ENCODE measurements at regions not wholly inside any gene's neighbourhood (a gene's known extent, or its start where the extent isn't known, plus 50 kb on each side); places are given as distances from the start of the nearest gene placed in this dataset.

DNA sequence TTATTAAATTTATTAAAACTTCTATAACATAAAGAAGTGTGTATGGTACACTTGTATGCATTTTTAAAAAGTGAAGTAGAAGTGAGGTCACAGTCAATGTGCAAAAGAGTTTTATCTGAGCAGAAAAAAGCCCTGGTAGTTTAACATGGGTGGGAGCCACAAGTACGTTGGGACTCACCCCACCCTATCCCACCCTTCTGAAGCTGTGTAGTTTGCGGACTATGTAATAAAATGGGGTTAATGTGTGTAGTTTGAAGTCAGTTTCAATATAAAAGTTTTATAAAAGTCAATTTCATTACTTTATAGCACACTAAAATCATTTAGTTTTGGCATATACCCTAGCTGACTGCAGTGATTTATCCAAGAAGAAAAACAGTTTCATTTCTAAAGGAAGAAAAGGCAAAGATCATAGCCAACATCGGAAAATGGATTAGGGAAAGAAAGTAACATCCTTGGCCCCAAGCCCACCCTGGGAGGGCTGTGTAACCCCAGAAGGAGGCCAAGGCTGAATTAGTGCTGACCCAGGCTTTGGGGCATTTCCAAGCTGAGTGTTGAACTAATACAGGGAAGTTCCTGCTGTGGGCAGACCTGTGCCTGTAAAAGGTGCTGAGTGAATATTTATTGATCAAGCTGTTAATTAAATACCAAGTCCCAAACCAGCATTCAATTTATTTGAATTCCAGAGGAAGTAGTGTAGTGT lies 398.6 kb upstream of the ADAMTSL1 start:
- DNase-seq, result no peak

DNA sequence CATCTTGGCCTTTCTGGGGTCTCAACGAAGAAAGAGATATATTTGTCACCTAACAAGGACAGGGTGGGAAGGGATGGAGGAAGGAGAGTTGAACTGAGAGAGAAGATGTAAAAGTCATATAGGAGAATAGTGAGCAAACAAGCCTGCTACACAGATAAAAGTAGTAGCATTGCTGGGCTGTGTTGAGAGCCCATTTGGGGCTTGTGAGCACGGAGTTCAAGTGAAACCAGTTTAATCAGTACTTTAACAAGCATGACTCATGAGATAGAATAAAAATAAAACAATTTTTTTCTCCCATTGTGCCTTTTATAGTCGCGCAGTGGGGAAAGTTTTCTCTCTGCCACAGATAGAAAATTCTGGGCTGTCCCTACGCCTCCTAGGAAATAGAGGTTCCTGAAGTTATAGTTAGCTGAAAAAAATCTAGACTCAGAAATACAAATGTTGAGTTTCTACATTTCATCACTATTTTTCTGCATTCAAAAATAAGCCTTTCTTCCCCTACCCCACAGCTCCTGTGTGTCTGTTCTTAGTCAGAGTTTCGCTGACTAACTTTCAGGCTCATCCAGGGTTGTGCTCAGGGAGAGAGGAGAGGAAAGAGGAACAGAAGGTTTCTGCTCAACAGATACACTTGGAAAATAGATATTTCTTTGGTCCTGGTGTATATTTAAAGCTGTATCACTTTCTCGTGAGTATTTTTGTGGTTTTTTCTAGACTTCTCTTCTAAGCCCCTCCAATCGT lies 395.8 kb upstream of the ADAMTSL1 start:
- no peak for DNase-seq

DNA sequence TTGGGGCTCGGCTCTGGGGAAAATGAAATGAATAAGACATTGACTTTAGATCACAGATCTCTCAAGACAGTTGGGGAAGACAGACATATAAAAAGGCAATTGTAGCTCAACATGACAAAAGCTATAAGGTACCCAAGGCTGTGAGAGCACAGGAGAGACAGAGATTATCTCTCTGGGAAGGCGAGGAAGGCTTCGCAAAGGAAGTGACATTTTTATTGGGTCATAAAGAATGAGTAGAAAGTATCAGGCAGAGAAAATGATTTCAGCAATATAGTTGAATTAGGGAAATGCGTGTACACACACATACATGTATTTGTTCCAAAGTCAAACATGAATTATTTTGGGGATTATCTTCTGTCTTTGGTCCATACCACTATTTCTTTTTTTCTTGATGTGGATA lies 381.8 kb upstream of the ADAMTSL1 start:
- no peak for DNase-seq

DNA sequence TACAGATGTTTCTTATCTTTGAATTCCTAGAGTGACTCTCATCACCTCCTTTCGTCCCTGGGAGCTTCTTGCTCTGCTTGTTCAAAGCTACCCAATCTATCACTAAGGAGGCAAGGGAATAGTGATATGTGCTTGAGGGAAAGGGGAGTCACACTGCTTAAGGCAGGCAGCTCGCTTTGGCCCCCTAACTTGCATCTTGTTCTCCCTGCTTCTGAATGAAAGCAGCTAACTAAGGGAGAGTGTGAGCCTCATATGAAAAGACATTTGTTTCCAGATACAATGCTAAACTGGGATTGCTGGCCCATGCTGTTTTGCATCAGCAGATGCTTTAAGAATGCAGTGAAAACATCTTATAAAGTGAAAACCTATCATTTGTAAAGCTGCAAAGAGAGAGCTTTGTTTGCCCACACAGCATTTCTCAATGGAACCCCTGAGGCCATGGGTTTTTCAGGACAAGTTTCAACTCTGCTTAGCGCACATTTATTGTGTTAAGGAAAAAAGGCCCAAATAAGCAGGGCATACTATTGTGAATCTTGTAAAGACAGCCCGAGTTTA lies 367.9 kb upstream of the ADAMTSL1 start:
- DNase-seq, result no peak

DNA sequence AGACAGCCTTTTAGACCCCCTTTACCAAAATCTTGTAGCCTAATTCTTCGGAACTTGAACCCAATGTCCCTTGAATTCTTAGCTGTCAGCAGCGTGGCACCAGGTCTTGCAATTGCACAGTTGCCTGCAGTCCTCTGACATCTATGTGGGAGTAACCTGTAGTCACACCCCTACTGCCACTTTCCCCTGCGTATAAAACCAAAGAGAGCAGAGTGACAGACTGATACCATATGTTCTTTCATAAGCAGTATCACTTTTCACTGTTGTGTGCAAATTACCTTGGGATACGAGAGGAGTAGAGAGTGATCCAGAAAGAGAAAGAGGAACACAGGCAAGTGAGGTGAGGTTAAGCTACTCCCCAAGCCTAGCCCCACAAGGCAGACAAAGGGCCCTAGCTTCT lies 364.3 kb upstream of the ADAMTSL1 start:
- DNase-seq, result no peak

DNA sequence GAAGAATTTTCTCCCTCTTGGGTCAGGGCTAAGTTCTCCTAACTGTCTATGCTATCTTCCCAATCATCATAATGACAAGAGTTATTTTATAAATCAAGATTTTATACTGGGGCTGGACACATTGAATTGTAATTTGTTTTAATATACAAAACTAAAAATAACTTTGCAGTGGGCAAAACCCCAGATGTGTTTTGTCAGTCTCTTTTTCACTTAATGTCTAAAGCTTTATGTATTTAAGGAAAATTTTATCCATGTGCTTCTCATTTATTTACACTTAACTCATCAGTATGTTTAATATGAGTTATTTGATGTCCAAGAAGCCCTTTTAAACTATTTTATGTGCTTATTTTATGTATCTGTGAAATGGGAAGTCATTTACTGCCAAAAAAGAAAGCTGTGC lies 362.8 kb upstream of the ADAMTSL1 start:
- DNase-seq, result peak; percentile 17

DNA sequence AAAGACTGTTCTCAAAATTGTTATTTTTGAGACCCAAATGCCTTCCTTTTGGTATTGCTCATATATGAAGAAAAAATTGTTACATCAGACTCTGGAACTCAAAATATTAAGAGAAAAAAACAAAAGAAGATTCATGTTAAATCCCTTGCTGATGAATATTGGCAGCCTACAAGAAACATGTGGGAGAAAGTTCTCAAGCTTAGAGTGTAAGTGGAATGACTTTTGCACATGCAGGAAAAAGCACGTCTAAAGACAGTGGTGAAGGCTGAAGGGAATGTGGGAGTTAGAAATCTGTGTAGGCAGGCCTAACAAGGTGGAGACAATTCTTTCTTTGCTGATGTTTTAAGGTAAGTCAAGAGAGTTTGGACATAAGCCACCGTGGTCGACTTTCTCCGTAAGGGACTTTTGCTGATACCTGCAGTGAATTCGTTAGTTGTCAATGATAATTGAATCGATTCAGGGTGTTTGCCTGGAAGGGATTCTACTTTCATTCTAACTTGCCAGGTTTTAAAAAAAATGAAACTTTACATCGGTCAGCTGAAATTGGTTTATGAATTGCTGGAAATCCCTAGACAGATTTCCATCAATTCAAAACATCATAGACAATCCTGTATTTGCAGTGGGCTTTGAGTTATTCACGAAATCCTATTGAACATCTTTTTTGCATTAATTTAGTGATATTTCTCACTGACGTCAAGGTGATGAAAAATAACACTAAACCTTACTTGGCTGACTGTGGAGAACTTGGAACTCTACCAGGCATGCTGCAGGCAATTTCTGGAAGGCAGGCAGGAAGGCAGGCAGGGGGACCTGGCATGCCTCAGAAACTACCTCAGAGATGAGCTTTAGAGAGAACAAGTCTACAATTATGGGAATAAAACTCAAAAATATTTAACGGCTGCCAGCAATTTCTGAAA lies 359.1 kb upstream of the ADAMTSL1 start:
- DNase-seq, result peak; percentile 87

DNA sequence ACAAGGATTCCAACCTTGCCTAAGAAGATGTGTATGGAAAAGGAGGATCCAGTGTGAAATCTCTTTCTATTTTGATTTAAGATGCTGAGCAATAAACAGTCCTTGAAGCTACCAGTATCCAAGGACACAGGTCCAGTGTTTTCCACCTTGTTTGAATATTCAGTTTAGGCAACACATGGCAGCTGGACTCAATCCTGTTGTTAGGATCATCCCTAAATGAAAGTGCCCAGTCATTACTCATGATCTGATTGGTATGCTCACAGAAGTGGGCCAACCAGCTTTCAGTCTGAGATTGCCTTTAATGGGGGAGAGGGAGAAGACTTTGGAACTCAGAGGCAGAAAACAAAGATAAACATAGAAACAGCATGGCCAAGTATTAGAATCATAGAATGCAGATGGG lies 355.7 kb upstream of the ADAMTSL1 start:
- no peak for DNase-seq

DNA sequence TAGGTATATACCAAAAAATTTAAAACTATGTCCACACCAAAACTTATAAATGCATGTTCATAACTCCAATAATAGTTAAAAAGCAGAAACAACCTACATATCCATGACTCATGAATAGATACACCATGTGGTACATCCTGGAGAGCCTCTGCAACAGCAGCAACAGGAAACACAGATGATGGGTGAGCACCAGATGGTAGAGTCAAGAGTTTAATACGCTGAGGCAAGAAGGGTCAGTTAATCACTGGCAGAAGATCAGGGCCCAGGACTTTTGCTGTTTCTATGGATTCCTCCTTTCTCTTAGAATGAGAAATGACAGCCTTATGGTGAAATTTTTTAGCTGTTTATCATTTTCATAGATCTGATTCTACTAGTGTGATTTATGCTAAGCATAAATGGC lies 351.8 kb upstream of the ADAMTSL1 start:
- no peak for DNase-seq

DNA sequence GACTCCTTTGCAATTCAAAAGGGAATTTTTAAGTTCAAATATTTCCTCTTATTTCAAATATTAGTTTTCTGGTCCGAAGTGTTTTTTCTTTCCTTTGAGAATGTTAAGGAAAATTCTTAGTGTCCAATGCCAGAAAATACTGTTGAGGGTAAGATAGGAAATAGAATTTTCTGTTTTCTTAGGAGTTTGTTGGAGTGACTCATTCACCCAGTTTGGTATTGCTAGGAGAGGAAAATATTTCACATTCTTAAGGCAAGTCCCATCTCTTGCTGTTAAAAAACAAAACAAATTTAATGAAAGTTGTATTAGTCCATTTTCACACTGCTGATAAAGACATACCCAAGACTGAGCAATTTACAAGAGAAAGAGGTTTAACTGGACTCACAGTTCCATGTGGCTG lies 349.2 kb upstream of the ADAMTSL1 start:
- no peak for DNase-seq

DNA sequence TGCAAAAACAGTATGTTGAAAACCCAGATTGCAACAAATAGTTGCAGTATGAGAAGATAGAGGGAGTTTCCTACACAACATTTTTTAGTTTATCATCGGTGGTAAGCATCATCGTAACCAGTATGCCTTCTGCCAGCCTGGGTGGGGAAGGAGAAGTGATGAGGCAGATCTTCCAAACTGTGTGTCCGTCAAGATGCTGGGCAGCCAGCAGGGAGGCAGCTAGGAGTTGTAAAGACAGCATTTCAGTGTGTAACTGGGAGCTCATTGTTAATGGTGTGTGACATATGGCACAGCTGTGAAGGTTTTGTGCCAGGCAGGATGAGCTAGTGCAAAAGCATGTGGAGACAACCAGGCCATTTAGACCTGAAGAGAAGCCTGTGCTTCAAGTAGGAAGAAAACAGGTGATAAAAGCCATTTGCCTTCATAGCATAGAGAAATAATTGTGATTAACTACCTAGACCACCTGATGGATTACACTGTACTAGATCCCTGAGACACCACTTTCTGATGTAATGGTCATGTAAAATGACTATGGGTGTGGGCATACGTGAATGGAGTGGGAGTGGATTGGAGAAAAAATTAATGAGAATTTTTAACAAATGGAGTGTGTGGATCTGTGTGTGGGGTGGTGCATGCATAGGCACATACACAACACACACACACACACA lies 347.0 kb upstream of the ADAMTSL1 start:
- DNase-seq, result peak; percentile 21

DNA sequence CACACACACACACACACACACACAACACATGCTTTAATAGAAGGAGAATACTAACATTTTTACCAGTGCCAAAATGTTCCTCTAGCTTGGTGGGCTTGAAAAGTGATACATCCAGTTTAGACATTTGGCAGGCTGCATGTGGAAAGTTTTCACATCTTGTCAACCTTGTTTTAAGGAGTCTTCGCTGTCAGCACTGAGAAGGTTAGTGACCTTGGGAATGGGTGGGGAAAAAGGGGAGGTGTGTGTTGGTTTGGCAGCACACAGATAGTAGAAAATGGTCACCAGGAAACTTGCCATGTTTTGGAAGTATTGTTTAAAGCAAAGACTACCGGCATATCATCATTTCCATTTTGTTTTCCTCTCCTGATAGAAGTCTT lies 346.5 kb upstream of the ADAMTSL1 start:
- no peak for DNase-seq

DNA sequence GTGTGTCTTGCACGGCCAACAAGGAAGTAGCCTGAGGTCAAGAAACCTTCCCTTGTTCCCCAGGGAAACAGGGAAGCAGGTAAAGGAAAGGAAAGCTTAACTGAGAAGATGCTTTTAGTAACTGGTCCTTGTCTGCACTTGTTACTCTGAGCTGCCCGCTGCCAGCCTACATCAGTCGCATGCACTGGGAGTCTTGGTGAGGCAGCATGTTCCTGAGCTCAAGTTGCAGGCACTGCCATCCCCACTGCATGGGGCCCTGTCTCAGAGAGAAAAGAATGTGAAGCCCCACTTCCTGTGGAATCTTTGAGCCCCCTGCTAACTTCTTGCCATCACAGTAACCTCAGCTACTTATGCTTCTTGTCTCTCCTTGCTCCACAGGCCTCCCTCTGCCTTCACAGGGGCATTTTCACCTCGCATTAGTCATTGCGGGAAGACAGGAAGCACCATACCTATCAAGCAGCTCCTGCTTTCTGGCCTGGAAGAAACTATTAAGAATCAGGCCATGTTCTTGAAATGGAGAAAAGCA lies 344.1 kb upstream of the ADAMTSL1 start:
- no peak for DNase-seq

DNA sequence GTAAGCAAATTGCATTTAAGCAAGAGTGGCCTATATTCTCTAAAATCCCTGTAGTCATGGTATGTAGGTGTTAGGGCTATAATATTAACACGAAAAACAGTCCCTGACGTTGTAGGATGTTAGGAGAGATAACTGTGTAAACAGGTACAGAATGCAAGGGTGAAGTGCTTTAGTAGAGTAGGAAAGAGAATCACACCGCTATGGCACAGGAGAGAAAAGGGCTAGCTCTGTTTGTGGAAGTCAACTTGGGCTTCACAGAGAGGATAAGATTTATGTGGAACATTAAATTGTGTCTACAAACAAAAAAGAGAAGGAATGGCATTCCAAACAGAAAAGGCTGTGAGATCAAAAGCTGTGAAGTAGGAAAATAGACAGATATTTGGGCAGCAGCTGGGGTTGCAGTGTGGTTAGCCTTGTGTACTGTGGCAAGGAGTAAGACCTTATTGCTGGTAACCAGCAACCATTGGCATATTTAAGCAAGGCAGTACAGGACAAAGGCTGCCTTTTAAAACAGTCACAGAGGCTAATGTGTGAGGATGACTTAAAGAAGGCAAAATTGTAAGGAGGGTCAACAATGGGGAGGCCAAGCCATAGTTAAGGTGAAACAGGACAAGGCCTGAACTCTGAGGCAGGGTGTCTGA lies 337.5 kb upstream of the ADAMTSL1 start:
- DNase-seq, result no peak

DNA sequence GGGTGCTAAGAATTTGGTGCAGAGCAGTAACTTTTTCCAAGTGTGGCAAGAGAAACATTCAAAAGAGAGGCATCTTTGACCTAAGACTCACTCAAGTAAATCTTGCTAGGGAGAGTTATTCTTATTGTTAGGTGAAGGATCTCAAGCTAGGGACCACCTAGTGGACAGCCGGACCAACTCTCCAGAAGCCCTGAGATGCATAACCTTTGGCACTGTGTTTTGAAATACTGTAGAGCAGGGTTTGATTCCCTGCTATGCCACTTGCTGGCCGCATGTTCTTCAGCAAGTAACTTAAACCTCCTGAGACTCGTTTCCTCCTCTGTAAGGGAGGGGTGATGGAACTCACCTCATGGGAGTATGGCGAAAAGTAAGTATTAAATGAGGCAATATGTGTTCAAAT lies 336.1 kb upstream of the ADAMTSL1 start:
- DNase-seq, result no peak

DNA sequence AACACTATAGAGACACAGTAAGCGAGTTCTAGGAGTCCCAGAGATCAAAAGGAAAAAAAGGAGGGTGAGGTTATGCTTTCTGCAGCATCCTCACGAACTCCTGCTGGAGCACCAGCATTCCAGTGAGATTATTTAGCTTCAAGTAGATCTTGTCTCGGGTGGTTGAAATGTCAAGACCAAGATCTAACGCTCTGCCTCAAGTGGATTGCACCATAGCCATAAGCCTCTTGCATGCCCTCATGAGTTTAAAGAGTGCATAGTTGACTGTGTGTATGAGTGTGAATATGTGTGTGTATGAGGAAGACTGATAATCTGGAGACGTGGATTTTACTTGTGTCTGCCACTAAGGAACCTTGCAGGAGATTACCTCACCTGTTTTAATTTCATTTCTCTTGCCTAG lies 335.3 kb upstream of the ADAMTSL1 start:
- no peak for DNase-seq

DNA sequence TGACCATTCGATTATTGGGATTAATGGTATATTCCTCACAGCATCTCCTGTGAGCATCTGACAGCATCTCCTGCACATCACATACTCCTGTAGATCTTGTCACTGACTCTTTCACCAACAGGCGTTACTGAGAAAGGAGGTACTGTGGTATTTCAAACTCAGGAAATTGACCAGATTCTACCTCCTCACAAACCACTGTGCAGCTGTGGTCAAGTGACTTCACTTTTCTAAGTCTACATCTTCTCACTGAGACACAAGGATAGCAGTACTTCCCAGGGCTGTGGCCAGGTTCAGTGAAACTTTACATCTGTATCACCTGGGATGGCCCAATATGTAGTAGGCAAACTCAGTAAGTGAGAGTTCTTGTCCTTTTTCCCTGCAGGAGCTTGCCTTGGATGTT lies 332.3 kb upstream of the ADAMTSL1 start:
- no peak for DNase-seq

DNA sequence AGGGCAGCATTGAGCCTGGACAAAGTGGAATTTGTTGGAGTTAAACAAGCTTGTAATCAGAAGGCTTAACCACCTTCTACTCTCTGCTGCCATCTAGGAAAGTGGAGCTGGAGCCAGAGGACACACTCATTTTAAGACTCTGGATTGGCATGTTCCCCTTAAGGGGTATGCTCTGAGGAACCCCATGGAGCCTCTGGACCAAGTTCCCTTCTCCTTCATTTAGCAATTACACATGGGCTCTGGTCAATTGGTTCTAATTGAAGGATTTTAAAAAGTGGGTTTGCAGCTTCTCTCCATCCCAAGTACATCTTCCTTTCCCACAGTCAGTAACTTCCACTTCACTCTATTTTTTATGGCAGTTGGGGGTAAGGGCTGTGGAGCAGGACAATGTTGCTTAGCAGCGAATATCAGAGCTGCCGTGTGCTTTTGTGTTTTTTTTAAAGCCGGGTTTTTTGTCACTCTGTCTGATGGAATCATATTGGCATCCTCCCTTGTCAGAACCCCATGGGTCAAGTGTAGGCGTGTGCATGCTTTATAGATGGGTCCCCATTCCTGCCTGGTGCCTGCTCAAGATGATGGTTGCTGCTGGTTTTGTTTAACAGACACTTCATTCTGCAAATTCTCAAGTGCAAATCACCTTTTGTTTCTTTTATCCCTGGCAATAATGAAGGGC lies 330.7 kb upstream of the ADAMTSL1 start:
- DNase-seq, result no peak

DNA sequence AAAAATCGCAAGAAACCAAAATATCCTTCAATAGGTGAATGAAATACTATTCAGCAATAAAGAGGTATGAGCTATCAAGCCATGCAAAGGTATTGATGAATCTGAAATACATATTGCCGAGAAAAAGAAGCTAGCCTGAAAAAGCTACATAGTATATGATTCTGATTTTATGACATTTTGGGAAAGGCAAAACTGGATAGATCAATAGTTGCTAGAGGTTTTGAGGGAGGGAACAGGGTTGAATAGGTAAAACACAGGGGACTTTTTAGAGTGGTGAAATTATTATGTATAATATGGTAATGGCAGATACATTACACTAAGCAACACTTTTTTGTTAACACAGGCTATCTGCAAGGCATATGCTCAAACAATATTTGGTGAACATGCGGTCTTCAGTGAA lies 327.6 kb upstream of the ADAMTSL1 start:
- DNase-seq, result no peak

DNA sequence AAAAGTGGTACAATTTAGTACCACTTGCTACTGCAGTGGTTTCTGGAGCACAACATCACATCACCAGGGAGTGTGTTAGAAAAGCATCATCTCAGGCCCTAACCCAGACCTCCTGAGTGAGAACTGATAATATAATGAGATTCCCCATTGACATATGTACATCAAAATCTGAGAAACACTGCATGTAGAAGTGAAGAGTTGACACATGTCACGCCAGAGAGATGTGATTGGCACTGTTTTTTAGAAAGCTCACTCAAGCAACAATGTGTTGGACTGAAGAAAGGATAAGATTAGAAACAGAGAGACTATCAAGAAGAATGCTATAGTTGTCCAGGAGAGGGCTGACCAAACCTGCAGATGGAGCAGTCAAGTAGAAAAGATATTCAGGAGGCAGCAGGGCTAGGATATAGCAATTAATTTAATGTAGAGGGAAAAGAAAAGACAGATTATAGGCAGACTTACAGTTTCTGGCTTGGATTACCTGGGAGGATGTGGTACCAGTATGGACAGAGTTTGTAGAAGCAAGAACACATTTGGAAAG lies 324.4 kb upstream of the ADAMTSL1 start:
- DNase-seq, result no peak

DNA sequence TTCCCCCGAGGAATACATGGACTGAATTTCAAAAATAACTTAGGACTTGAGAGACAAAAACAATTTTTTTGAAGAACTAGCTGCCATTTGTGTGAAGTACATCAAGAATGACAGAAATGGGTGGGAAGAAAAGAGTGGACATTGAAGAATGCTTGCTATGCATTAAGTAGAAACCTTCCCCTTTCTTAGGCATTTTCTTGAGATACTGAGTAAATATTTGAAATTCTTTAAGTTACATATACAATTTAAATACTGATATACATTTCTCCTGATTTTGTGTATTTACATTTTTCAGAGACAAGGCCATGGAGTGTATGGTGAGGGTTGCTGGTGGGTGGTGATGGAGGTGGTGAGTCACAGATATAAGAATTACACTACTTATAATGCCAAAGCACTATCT lies 319.3 kb upstream of the ADAMTSL1 start:
- DNase-seq, result no peak

All from skin of body (tissue), 1 donor.